HCT116 (cell line): ENCODE measurements at regions not wholly inside any gene's neighbourhood (a gene's known extent, or its start where the extent isn't known, plus 50 kb on each side); places are given as distances from the start of the nearest gene placed in this dataset.

Source experiments
- ATF3 ChIP-seq: IDR thresholded peaks from 2 replicates; pipeline ENCODE4 v1.6.1; 2012
- CEBPB ChIP-seq: IDR thresholded peaks from 2 replicates; pipeline ENCODE4 v1.6.1; 2012; ENCODE audit warnings: low read depth
- CTCF ChIP-seq, 3 experiments: fragments of 200-600 bp in 1 of 3; sonication (generic) in 1 of 3; IDR thresholded peaks in 2 of 3; conservative IDR thresholded peaks in 1 of 3; 2 replicates each; pipeline ENCODE4 v1.5.1; 2012 to 2017; ENCODE audit warnings: low read depth in 2 of 3, low read length in 2 of 3, antibody characterized with exemption in 1 of 3, borderline replicate concordance in 1 of 3, control low read depth in 1 of 3, mild to moderate bottlenecking in 1 of 3, mixed read lengths in 1 of 3, mixed run types in 1 of 3, moderate library complexity in 1 of 3; ENCODE audit not compliant: insufficient read depth in 1 of 3
- EGR1 ChIP-seq: IDR thresholded peaks from 2 replicates; pipeline ENCODE4 v1.6.1; 2012; ENCODE audit warnings: low read depth
- MAX ChIP-seq: IDR thresholded peaks from 2 replicates; pipeline ENCODE4 v1.6.1; 2012
- POLR2A ChIP-seq: IDR thresholded peaks from 2 replicates; pipeline ENCODE4 v1.7.0; 2011; ENCODE audit warnings: borderline replicate concordance; ENCODE audit not compliant: insufficient read depth, insufficient read length; ENCODE audit errors: extremely low read depth

GRCh38 chr13:44312131-44312530 lies 61.5 kb upstream of the SERP2 start:
- TF ChIP-seq CTCF (IDR thresholded peaks at IDR 0.05 in 2 of 3, conservative IDR thresholded peaks at IDR 0.05 in 1 of 3; ENCODE audit: borderline replicate concordance in 1 of 3, insufficient read depth in 1 of 3, low read depth in 2 of 3, low read length in 2 of 3) (no peak), EGR1 (no peak), CEBPB (no peak), ATF3 (no peak), POLR2A (no peak), MAX (no peak)
